Liver (tissue), 3 donors: ENCODE measurements at regions not wholly inside any gene's neighbourhood (a gene's known extent, or its start where the extent isn't known, plus 50 kb on each side); places are given as distances from the start of the nearest gene placed in this dataset.

Experiments used
- EGR1 ChIP-seq, 2 donors: IDR thresholded peaks; 2 replicates each; pipeline ENCODE4 v1.6.1; 2016 to 2018; ENCODE audit warnings: antibody characterized with exemption in 2 of 2, low read depth in 2 of 2
- RAD21 ChIP-seq, 2 donors: IDR thresholded peaks; 2 replicates each; pipeline ENCODE4 v1.6.1; 2016; ENCODE audit warnings: antibody characterized with exemption in 2 of 2, mild to moderate bottlenecking in 2 of 2
- TF ChIP-seq, protein P1 (sequence below): fragments of 150-350 bp; IDR thresholded peaks from 2 replicates; pipeline ENCODE4 v1.5.1; 2017; ENCODE audit warnings: improper control_type of control experiment, low read depth, low read length; ENCODE audit not compliant: missing input control
- donor health status: healthy.
- donor health status: healthy.

DNA sequence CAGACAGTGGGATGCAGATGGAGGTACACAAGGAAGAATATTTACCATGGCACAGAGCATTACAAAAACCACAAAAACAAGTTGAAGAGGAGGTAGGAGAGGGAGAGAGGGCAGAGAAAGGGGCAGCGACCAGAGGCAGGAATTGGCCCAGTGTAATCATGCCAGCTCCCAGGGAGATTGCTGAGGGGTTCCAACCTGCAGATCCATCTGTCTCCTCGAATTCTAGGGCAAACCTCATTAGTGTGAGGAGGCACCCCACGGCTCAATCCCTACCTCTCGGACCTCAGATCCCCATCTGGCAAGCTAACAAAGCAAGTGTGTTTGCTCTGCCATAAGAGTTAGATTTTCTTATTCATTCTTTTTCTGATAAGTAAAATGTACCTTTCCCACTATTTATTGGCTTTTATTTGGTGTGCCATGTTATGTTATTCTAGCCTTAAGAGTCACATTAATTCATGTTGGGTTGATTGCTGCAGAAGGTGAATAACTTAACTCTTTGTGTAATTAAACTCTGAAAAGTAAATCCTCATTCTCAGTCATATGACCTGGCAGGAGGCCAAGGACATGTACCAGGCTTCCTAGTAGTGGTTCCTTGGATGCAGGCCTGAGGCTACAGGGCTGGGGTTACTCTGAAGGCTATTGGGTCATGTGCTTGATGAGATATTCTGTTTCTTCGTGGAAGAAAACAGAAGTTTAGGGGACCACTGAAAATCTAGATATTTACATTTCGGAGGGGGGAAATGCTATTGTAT is 315.2 kb upstream of the ATP10B start:
- TF ChIP-seq, protein P1, sequence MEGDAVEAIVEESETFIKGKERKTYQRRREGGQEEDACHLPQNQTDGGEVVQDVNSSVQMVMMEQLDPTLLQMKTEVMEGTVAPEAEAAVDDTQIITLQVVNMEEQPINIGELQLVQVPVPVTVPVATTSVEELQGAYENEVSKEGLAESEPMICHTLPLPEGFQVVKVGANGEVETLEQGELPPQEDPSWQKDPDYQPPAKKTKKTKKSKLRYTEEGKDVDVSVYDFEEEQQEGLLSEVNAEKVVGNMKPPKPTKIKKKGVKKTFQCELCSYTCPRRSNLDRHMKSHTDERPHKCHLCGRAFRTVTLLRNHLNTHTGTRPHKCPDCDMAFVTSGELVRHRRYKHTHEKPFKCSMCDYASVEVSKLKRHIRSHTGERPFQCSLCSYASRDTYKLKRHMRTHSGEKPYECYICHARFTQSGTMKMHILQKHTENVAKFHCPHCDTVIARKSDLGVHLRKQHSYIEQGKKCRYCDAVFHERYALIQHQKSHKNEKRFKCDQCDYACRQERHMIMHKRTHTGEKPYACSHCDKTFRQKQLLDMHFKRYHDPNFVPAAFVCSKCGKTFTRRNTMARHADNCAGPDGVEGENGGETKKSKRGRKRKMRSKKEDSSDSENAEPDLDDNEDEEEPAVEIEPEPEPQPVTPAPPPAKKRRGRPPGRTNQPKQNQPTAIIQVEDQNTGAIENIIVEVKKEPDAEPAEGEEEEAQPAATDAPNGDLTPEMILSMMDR: no peak
- TF ChIP-seq EGR1 (IDR thresholded peaks at IDR 0.05; ENCODE audit: low read depth in 2 of 2) (no peak), RAD21 (IDR thresholded peaks at IDR 0.05) (no peak)
